K562 (cell line): ENCODE measurements at regions not wholly inside any gene's neighbourhood (a gene's known extent, or its start where the extent isn't known, plus 50 kb on each side); places are given as distances from the start of the nearest gene placed in this dataset.

Experiments
- ATAC-seq: fragments of 200-7000 bp; cut with Tn5 transposase; 3 replicates; pipeline ENCODE4 v1.9.1; 2020; ENCODE audit warnings: moderate library complexity
- BruUV-seq: library from RNA; stranded (reverse); fragments of 400-500 nt; replicated peaks from 2 replicates; lab custom pipeline; 2021; lab: Mats Ljungman, UMichigan
- CTCF ChIA-PET: fragments of 300-600 bp; formaldehyde crosslinking; extraction: SDS; loops from one replicate; lab custom pipeline; 2021; ENCODE audit warnings: low intra/inter-chr PET ratio; lab: Yijun Ruan, JAX
- POLR2A ChIA-PET: fragments of 300-600, 350-650 bp; sonication (Branson Sonifier 250); formaldehyde crosslinking; extraction: SDS; loops from one replicate; lab custom pipeline; 2021; ENCODE audit warnings: antibody characterized with exemption, inconsistent platforms; lab: Yijun Ruan, JAX
- DNase-seq, 4 experiments: peaks; one replicate each; pipeline versions ENCODE4 v3.0.0 to v3.0.0-alpha.2; 2011 to 2018; ENCODE audit warnings: low spot score in 3 of 4, mixed read lengths in 3 of 4; ENCODE audit errors: extremely low read depth in 1 of 4
- FAIRE-seq: peaks from 2 replicates; lab custom pipeline; 2011; peaks lifted over from hg19 to GRCh38; lab: Jason Lieb, UNC
- H2AFZ ChIP-seq: 2 replicates; pipeline ENCODE4 v1.6.0; 2011; ENCODE audit warnings: low read depth, low read length, control low read depth, inconsistent platforms
- H3K27ac ChIP-seq: fragments of 200-600 bp; 3 replicates; pipeline ENCODE4 v1.8.0; 2011; ENCODE audit warnings: low read depth, mild to moderate bottlenecking, control low read depth, inconsistent platforms, low read length, moderate library complexity, mixed read lengths; ENCODE audit errors: extremely low read depth
- H3K27me3 ChIP-seq, 2 experiments: fragments of 300-600 bp in 1 of 2; 2 replicates in 1 of 2; 3 replicates in 1 of 2; pipeline versions ENCODE4 v1.6.0 to v1.8.0; 2011; ENCODE audit warnings: inconsistent platforms in 2 of 2, low read length in 2 of 2, mild to moderate bottlenecking in 1 of 2, mixed read lengths in 1 of 2, moderate library complexity in 1 of 2; ENCODE audit not compliant: control insufficient read depth in 2 of 2, insufficient read depth in 2 of 2
- H3K36me3 ChIP-seq: fragments of 300-600 bp; 3 replicates; pipeline ENCODE4 v1.8.0; 2011; ENCODE audit warnings: mild to moderate bottlenecking, low read length, inconsistent platforms; ENCODE audit not compliant: control insufficient read depth, insufficient read depth
- H3K4me1 ChIP-seq, 2 experiments: fragments of 200-600 bp in 1 of 2; replicated peaks in 1 of 2; 2 replicates in 1 of 2; 3 replicates in 1 of 2; pipeline versions ENCODE4 v1.5.1 to v1.8.0; 2011; ENCODE audit warnings: inconsistent platforms in 2 of 2, low read length in 2 of 2, mild to moderate bottlenecking in 1 of 2, mixed read lengths in 1 of 2, moderate library complexity in 1 of 2; ENCODE audit not compliant: control insufficient read depth in 2 of 2, insufficient read depth in 2 of 2
- H3K4me2 ChIP-seq: 2 replicates; pipeline ENCODE4 v1.6.1; 2011; ENCODE audit warnings: low read length, control low read depth, inconsistent platforms, mixed read lengths; ENCODE audit not compliant: insufficient read depth
- H3K4me3 ChIP-seq: fragments of 200-600 bp; sonication (generic), shearing (Covaris generic); 2 replicates; pipeline ENCODE4 v1.5.1; 2016; ENCODE audit warnings: control low read depth, inconsistent platforms
- H3K79me2 ChIP-seq: fragments of 200-600 bp; 3 replicates; pipeline ENCODE4 v1.8.0; 2011; ENCODE audit warnings: low read length, inconsistent platforms; ENCODE audit not compliant: control insufficient read depth, insufficient read depth
- H3K9ac ChIP-seq, 2 experiments: 2 replicates each; pipeline versions ENCODE4 v1.6.0 to v1.6.1; 2011; ENCODE audit warnings: low read depth in 2 of 2, low read length in 2 of 2, control low read depth in 1 of 2, inconsistent platforms in 1 of 2, mild to moderate bottlenecking in 1 of 2, mixed read lengths in 1 of 2; ENCODE audit not compliant: insufficient read depth in 1 of 2
- H3K9me1 ChIP-seq: one replicate; pipeline ENCODE4 v1.6.0; 2011; ENCODE audit warnings: inconsistent platforms, mild to moderate bottlenecking, low read length, moderate library complexity; ENCODE audit not compliant: control insufficient read depth, insufficient read depth
- H3K9me3 ChIP-seq: replicated peaks from 2 replicates; pipeline ENCODE4 v1.5.1; 2011; ENCODE audit warnings: low read depth, low read length, inconsistent platforms; ENCODE audit not compliant: control insufficient read depth, insufficient read depth
- H4K20me1 ChIP-seq: replicated peaks from 2 replicates; pipeline ENCODE4 v1.6.1; 2011; ENCODE audit warnings: low read length, inconsistent platforms, mixed read lengths; ENCODE audit not compliant: control insufficient read depth, insufficient read depth
- BRF2 ChIP-seq: IDR thresholded peaks from 3 replicates; pipeline ENCODE4 v1.6.1; 2011; ENCODE audit warnings: borderline replicate concordance, mild to moderate bottlenecking; ENCODE audit not compliant: insufficient read length, insufficient read depth
- CREB3L1 ChIP-seq: fragments of 450-650 bp; IDR thresholded peaks from 2 replicates; pipeline ENCODE4 v1.6.1; 2014; ENCODE audit warnings: low read depth, mild to moderate bottlenecking, moderate library complexity, borderline replicate concordance
- HDAC1 ChIP-seq, 2 experiments: fragments of 450-650 bp; IDR thresholded peaks; 2 replicates each; pipeline ENCODE4 v1.6.1; 2016 to 2017; ENCODE audit warnings: inconsistent platforms in 1 of 2, mild to moderate bottlenecking in 1 of 2, moderate library complexity in 1 of 2
- HSF4 ChIP-seq: fragments of 250-450 bp; sonication (Bioruptor Pico); IDR thresholded peaks from 2 replicates; pipeline ENCODE4 v2.1.2; 2022; ENCODE audit warnings: mild to moderate bottlenecking, moderate library complexity, borderline replicate concordance
- LCOR ChIP-seq: sonication (generic); formaldehyde crosslinking; IDR thresholded peaks from 2 replicates; pipeline ENCODE4 v1.8.0; 2022; ENCODE audit warnings: mild to moderate bottlenecking, missing genetic modification reagents
- MAZ ChIP-seq, 2 experiments: fragments of 450-650 bp in 1 of 2; sonication (generic) in 1 of 2; formaldehyde crosslinking; IDR thresholded peaks in 1 of 2; conservative IDR thresholded peaks in 1 of 2; 2 replicates each; pipeline versions ENCODE4 v1.4.0 to v1.5.0; 2020; ENCODE audit warnings: mild to moderate bottlenecking in 1 of 2, missing genetic modification reagents in 1 of 2
- PBX2 ChIP-seq, 2 experiments: IDR thresholded peaks in 1 of 2; conservative IDR thresholded peaks in 1 of 2; 2 replicates each; pipeline ENCODE4 v1.6.1; 2016; ENCODE audit warnings: low read depth in 2 of 2, mild to moderate bottlenecking in 1 of 2, missing compliant biosample characterization in 1 of 2, missing genetic modification characterization in 1 of 2, moderate library complexity in 1 of 2
- SLC30A9 ChIP-seq: fragments of 250-450 bp; sonication (Bioruptor Pico); IDR thresholded peaks from 2 replicates; pipeline ENCODE4 v1.8.0; 2022; ENCODE audit warnings: mild to moderate bottlenecking, moderate library complexity
- STAT5A ChIP-seq: IDR thresholded peaks from 2 replicates; pipeline ENCODE4 v1.6.1; 2012; ENCODE audit warnings: low read length, inconsistent platforms, borderline replicate concordance
- ZNF174 ChIP-seq: fragments of 250-450 bp; sonication (Bioruptor Pico); IDR thresholded peaks from 2 replicates; pipeline ENCODE4 v1.4.0; 2020; ENCODE audit warnings: mild to moderate bottlenecking
- ZNF24 ChIP-seq: fragments of 450-650 bp; IDR thresholded peaks from 2 replicates; pipeline ENCODE4 v1.6.1; 2016
- ZNF347 ChIP-seq: fragments of 450-650 bp; formaldehyde crosslinking; IDR thresholded peaks from 2 replicates; pipeline ENCODE4 v1.4.0; 2020; ENCODE audit warnings: low read depth, mild to moderate bottlenecking, moderate library complexity
- ZNF551 ChIP-seq: fragments of 250-450 bp; sonication (Bioruptor Pico); IDR thresholded peaks from 2 replicates; pipeline ENCODE4 v1.5.0; 2021; ENCODE audit warnings: mild to moderate bottlenecking, moderate library complexity
- WGBS: fragments of 100-300 bp; shearing (Covaris generic); methylation state at CpG from one replicate; pipeline ENCODE4 v1.1.6; 2016; ENCODE audit warnings: low coverage, mixed read lengths; ENCODE audit not compliant: insufficient coverage; ENCODE audit errors: missing lambda C conversion rate; 5-methylcytosine and 5-hydroxymethylcytosine counted together
- in situ Hi-C: fragments of 300-500 bp; cut with MboI; formaldehyde crosslinking; loops from 4 replicates; pipeline ENCODE4 v1.15.0; 2018; ENCODE audit warnings: inconsistent platforms, mixed read lengths
- intact Hi-C: fragments of 100-400 bp; cut with micrococcal nuclease; formaldehyde crosslinking; loops from 2 replicates; pipeline ENCODE4 v1.14.2; 2022

GRCh38 chr14:58944968-58945356, 243.5 kb upstream of the DAAM1 start:
- DNase-seq (no peak), ATAC-seq (no peak), FAIRE-seq (no peak)
- CTCF ChIA-PET: no interaction called here
- Histone ChIP-seq H2AFZ (no peak overlapping the region), H3K4me2 (no peak overlapping the region), H3K27ac (no peak overlapping the region), H3K79me2 (no peaks in the 10 kb centered on the region), H3K9me1 (no peaks in the 10 kb centered on the region), H3K36me3 (no peaks in the 10 kb centered on the region), H3K4me1 (no peaks in the 10 kb centered on the region), H3K9ac (no peak overlapping the region), H4K20me1 (no peaks in the 10 kb centered on the region), H3K4me3 (no peak overlapping the region), H3K27me3 (no peaks in the 10 kb centered on the region), H3K9me3 (no peaks in the 10 kb centered on the region)
- WGBS: 5% methylated on average over 2 of the region's 2 CpGs
- POLR2A ChIA-PET: no interaction called here
- in situ Hi-C loops (no loop called here), intact Hi-C loops (loop anchor here (10.0 kb wide), 1 partner anchor 440 kb away; no protein-coding TSS in a partner anchor)
- no TSS peak for BruUV-seq
- no peak for TF ChIP-seq HSF4 (CRISPR knock-in tag)
- TF ChIP-seq MAZ (CRISPR knock-in tag; conservative IDR thresholded peaks at IDR 0.05 in 1 of 2, IDR thresholded peaks at IDR 0.05 in 1 of 2): no peak
- no peak for TF ChIP-seq STAT5A
- TF ChIP-seq BRF2: no peak
- no peak for TF ChIP-seq LCOR (CRISPR knock-in tag)
- no peak for TF ChIP-seq ZNF24
- no peak for TF ChIP-seq ZNF174 (CRISPR knock-in tag)
- TF ChIP-seq ZNF347 (CRISPR knock-in tag): no peak
- no peak for TF ChIP-seq PBX2 (CRISPR knock-in tag; IDR thresholded peaks at IDR 0.05; ENCODE audit: low read depth)
- no peak for TF ChIP-seq PBX2 (tag; conservative IDR thresholded peaks at IDR 0.05; ENCODE audit: low read depth)
- no peak for TF ChIP-seq CREB3L1
- no peak for TF ChIP-seq SLC30A9 (CRISPR knock-in tag)
- no peak for TF ChIP-seq ZNF551 (CRISPR knock-in tag)
- no peak for TF ChIP-seq HDAC1 (IDR thresholded peaks at IDR 0.05)
